Esophagus squamous epithelium (tissue), 4 donors: ENCODE measurements at regions not wholly inside any gene's neighbourhood (a gene's known extent, or its start where the extent isn't known, plus 50 kb on each side); places are given as distances from the start of the nearest gene placed in this dataset.

Experiments
- CTCF ChIP-seq, 6 experiments: fragments of 450-650 bp in 4 of 6; fragments of 200-600 bp in 2 of 6; sonication (generic) in 2 of 6; IDR thresholded peaks; one replicate each; pipeline ENCODE4 v1.5.1; 2016 to 2019; ENCODE audit warnings: antibody characterized with exemption in 6 of 6, mild to moderate bottlenecking in 4 of 6, moderate library complexity in 4 of 6
- POLR2A ChIP-seq, 4 donors: fragments of 450-650 bp; IDR thresholded peaks; one replicate each; pipeline ENCODE4 v1.6.1; 2017; ENCODE audit warnings: antibody characterized with exemption in 4 of 4, mild to moderate bottlenecking in 4 of 4, moderate library complexity in 3 of 4

- TF ChIP-seq CTCF (IDR thresholded peaks at IDR 0.05) (no peak), POLR2A (IDR thresholded peaks at IDR 0.05) (no peak)
Observed at GRCh38 chr10:111261081-111261615, 184.3 kb downstream of the ADRA2A start.
